ENCODE measurements at regions not wholly inside any gene's neighbourhood (a gene's known extent, or its start where the extent isn't known, plus 50 kb on each side); places are given as distances from the start of the nearest gene placed in this dataset.

DNA sequence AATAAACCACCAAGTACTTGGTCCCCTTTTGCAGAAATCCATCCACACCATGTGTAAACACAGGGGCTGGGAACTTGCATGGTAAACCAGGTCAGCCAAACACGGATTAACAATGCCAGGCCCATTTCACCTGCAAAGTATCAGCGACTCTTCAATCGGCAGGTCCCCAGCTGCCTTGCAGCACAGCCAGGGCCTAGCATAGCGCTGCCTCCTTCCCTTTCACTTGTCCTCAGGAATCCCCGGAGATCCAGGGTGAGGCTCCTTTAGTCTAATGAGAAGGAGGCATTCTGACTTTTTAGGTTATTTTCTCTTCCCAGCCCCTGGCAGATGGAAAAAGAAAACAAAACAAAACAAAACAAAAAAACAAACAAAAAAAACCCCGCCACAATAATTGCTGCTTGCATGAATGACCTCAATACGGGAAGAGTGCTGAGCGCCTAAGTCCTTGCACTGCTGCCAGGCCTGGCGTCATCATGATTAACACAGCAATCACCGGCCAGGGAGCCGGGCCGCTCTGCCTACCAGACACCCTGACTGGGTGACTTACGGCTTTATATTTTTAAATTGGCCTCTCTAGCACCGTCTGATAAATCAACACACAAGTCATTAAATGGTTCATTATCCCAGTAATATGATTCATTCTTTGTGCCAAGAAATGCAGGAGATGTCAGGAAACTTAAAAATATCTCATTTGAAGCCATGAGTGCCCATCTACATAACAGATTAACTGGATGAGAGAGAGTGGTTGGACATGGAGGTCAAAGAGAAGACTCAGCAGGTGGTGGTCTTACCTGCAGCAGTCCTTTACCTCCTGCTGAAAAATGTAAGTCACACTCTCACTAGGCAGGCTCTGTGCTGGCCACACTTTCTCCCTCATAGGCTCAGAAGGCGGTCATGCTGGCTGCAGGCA, 692.7 kb downstream of the UQCRFS1 start:
- Mint-ChIP-seq H3K4me3 (no peak overlapping the region), H3K36me3 (ENCODE audit: low read depth) (no peaks in the 10 kb centered on the region), H3K27me3 (ENCODE audit: low read depth) (no peaks in the 10 kb centered on the region), H3K27ac (no peak overlapping the region), H3K4me1 (ENCODE audit: low read depth) (no peaks in the 10 kb centered on the region), H3K9me3 (peaks cover 3% of the 10 kb centered on the region)
- DNase-seq (ENCODE audit: low spot score): no peak

DNA sequence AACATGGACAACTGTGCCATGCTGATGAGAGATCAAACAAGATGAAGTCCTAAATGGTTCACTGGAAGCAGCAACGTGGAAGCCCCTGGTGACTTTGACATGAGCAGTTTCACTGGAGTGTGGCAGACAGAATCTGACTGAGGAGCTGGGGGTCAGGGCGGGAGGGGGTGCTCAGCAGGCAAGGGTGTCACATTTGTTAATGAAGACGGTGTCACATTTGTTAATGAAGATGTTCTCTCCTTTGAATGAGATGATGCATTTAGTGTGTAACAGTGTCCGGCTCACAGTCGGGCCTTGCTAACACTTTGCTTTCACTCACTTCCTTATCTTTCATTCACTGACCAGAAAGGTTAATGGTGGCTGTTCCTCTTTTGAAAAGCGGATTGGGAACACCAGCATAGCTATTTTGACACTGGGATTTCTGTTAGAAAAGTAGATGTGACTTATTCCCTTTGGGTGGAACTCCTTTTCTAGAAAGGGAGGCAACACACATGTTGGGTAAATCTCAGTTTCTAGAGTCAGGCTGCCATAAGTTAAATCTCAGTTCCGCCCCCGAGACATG, 693.7 kb downstream of the UQCRFS1 start:
- no peak for DNase-seq (ENCODE audit: low spot score)
- peaks cover 3% of the 10 kb centered on the region for H3K9me3 Mint-ChIP-seq
- H3K4me1 Mint-ChIP-seq (ENCODE audit: low read depth): no peaks in the 10 kb centered on the region
- H3K4me3 Mint-ChIP-seq: no peak overlapping the region
- H3K36me3 Mint-ChIP-seq (ENCODE audit: low read depth): no peaks in the 10 kb centered on the region
- H3K27ac Mint-ChIP-seq: no peak overlapping the region
- no peaks in the 10 kb centered on the region for H3K27me3 Mint-ChIP-seq (ENCODE audit: low read depth)

DNA sequence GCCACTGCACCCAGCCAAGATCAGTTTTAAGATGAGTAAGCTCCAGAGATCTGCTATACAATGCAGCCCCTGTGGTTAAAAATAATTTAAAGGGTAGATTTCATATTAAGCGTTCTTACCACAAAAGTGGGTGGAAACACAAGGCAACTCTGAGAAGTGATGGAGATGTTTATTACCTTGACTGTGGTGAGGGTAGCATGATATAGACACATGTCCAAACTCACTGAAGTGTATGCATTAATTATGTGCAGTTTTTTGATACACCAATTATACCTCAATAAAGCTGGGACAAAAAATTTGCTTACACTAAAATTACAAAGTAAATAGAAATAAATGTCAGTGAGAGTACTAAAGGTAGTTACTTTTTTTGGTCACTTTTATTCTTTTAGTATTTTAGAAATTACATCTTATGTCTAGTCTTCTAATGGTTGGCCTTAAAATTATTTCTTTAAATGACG, 696.5 kb downstream of the UQCRFS1 start:
- Mint-ChIP-seq H3K4me3 (no peak overlapping the region), H3K27me3 (ENCODE audit: low read depth) (no peaks in the 10 kb centered on the region), H3K36me3 (ENCODE audit: low read depth) (no peaks in the 10 kb centered on the region), H3K27ac (no peak overlapping the region), H3K4me1 (ENCODE audit: low read depth) (no peaks in the 10 kb centered on the region), H3K9me3 (no peaks in the 10 kb centered on the region)
- no peak for DNase-seq (ENCODE audit: low spot score)

DNA sequence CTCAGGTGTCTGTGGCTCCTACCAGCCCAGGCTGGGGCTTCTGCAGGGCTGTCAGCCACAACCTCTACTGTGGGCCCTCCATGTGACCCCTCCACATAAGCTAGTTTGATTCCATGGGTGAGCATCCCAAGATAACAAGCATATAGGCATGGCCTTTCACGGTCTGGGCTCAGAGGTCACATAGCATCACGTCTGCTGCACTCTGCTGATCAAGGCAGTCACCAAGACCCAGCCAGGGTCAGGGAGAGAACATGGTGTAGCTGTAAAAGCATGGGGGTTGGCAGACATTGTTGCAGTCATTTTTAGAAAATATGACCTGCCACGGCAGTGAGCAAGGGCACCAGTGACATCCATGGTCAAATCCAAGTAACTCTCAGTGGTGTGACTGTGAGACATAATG, 698.8 kb downstream of the UQCRFS1 start:
- Mint-ChIP-seq H3K4me3 (no peak overlapping the region), H3K27ac (no peak overlapping the region), H3K27me3 (ENCODE audit: low read depth) (no peaks in the 10 kb centered on the region), H3K36me3 (ENCODE audit: low read depth) (no peaks in the 10 kb centered on the region), H3K9me3 (no peaks in the 10 kb centered on the region), H3K4me1 (ENCODE audit: low read depth) (no peaks in the 10 kb centered on the region)
- DNase-seq (ENCODE audit: low spot score): no peak

DNA sequence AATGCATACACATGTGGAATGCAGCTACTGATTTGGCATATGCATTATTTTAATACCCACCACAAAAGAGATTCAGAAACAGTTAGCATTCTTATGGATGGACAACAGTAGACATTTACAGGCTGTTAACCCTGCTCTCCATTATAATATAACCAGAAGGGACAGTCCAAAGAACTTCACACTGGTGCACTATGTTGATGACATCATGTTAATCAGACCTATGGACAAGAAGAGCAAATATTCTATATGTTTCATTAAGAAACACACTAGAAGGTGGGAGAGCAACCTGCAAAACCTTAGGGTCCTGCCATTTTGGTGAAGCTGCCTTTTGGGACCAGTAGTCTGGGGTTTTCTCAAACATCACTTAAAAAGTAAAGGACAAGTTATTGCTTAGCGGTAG, 701.3 kb downstream of the UQCRFS1 start:
- no peaks in the 10 kb centered on the region for H3K36me3 Mint-ChIP-seq (ENCODE audit: low read depth)
- H3K27ac Mint-ChIP-seq: no peak overlapping the region
- H3K27me3 Mint-ChIP-seq (ENCODE audit: low read depth): no peaks in the 10 kb centered on the region
- no peak for DNase-seq (ENCODE audit: low spot score)
- H3K4me3 Mint-ChIP-seq: no peak overlapping the region
- no peaks in the 10 kb centered on the region for H3K9me3 Mint-ChIP-seq
- H3K4me1 Mint-ChIP-seq (ENCODE audit: low read depth): no peaks in the 10 kb centered on the region

DNA sequence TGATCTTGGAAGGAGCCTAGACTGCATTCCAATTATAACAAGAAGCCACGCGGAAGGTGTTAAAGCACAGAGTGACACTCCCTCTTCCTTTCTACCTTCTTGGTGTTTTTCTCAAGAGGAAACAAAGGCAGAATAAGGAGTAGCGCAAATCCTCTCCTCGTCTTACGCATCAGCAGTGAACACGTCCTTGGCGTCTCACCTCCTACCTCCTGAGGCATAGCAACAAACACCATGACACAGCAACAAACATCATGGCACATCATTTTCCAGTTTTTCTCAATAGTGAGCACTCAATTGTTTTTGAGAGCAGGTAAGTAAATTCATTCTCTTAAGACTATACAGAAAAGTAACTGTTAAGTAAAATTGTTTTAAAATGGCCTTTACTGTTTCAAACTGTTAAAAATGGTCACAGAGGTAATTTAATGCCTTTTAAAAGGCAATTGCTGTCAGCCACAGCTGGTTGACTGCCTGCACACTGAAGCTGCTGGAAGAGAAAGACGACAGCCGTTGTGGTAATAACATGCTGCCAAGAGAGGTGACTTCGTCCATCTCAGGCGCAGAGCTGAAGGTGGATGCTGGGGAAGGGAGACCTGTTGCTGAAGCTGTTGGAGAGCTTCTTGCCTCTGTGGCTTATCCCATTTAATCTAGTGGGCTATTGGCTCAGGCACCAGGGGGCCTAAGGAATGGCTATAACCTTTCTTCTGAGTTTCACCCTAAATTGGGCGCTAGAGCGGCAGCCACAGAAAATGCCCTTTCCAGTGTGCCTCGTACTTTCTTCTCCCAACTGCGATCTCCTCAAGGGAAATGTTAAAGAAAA, 703.7 kb downstream of the UQCRFS1 start:
- H3K27ac Mint-ChIP-seq: no peak overlapping the region
- no peaks in the 10 kb centered on the region for H3K9me3 Mint-ChIP-seq

DNA sequence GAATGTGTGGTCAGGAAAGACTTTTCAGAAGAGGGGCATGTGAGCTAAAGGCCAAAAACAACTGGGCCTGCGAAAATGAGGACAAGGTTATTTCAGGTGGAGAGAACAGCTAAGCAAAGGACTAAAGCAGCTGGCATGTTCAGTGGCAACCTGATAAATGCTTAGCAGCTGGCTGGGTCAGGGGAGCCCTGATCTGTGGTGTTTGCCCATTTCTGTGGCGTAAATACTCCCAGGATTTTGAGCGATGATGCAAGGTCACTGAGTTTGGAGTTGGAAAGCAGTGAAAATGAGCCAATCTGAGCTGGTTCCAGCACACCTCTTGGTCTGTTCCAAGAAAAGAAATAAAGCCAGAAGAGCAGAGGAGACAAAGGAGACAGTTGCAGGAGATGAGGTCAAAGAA, 704.3 kb downstream of the UQCRFS1 start:
- no peak overlapping the region for H3K4me3 Mint-ChIP-seq
- no peak for DNase-seq (ENCODE audit: low spot score)
- no peaks in the 10 kb centered on the region for H3K27me3 Mint-ChIP-seq (ENCODE audit: low read depth)
- H3K4me1 Mint-ChIP-seq (ENCODE audit: low read depth): no peaks in the 10 kb centered on the region
- H3K36me3 Mint-ChIP-seq (ENCODE audit: low read depth): no peaks in the 10 kb centered on the region
- no peaks in the 10 kb centered on the region for H3K9me3 Mint-ChIP-seq
- no peak overlapping the region for H3K27ac Mint-ChIP-seq

More for the DNA sequence above, 703.7 kb downstream of the UQCRFS1 start:
- H3K27me3 Mint-ChIP-seq (ENCODE audit: low read depth): no peaks in the 10 kb centered on the region
- no peak for DNase-seq (ENCODE audit: low spot score)
- H3K4me1 Mint-ChIP-seq (ENCODE audit: low read depth): no peaks in the 10 kb centered on the region
- no peak overlapping the region for H3K4me3 Mint-ChIP-seq
- H3K36me3 Mint-ChIP-seq (ENCODE audit: low read depth): no peaks in the 10 kb centered on the region

DNA sequence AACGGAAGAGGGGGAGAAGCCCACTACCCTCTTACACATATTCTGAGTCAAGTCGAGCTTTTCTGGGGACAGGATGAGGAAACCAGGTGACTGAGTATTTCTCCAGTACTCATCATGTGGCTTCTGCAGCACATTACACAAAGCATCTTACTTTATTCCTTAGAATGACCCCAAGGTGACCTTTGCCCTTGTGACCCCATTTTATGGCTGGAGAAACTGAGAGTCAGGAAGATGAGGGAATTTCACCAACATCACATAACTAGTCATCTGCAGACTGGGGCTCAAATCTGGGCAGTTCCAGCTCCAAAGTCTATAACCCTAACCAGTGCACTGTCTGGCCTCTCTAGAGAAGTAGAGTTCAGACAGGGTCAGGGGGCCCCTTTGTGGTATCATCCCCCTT, 707.0 kb downstream of the UQCRFS1 start:
- DNase-seq (ENCODE audit: low spot score): no peak
- H3K4me3 Mint-ChIP-seq: no peak overlapping the region
- no peaks in the 10 kb centered on the region for H3K9me3 Mint-ChIP-seq
- peaks cover 6% of the 10 kb centered on the region for H3K4me1 Mint-ChIP-seq (ENCODE audit: low read depth)
- no peaks in the 10 kb centered on the region for H3K27me3 Mint-ChIP-seq (ENCODE audit: low read depth)
- H3K36me3 Mint-ChIP-seq (ENCODE audit: low read depth): no peaks in the 10 kb centered on the region
- no peak overlapping the region for H3K27ac Mint-ChIP-seq

DNA sequence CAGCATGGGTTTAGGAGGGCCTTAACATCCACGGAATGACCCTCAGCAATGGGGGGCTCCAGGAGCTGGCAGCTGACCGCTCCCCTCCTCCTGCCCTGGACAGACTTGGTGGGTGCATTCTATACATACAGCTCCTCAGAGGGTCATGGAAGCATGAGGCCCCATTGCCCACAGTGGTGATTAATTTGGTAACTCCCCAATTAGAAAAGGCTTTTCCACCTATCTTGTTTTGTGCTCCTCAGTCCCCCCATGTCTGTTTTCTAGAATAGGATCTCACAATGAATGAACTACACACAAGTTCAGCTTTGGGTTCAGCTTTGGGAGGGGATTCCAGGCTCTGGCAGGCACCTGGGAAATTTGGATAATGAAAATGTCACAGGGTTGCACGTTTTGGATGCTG, 707.8 kb downstream of the UQCRFS1 start:
- no peaks in the 10 kb centered on the region for H3K9me3 Mint-ChIP-seq
- H3K4me1 Mint-ChIP-seq (ENCODE audit: low read depth): peaks cover 6% of the 10 kb centered on the region
- no peak overlapping the region for H3K27ac Mint-ChIP-seq
- no peaks in the 10 kb centered on the region for H3K27me3 Mint-ChIP-seq (ENCODE audit: low read depth)
- H3K4me3 Mint-ChIP-seq: no peak overlapping the region
- no peak for DNase-seq (ENCODE audit: low spot score)
- H3K36me3 Mint-ChIP-seq (ENCODE audit: low read depth): no peaks in the 10 kb centered on the region

DNA sequence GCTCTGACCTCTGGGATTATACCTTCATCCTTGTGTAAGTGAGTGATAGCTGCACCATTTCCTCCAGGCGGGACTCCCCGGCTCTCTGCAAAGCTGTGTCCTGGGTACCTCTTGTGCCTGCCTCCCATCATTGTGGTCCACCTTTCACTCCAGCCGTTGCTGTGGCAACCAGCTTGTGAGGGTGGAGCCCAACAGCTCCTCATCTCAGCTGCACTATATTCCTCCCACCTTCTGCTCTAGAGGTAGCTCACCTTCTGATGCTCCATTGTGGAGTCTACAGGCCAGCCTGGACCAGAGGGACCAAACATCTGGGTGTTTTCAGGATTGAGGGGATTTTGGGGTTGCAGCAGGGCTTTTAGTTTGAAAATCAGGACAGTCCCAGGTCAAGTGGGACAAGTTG, 708.2 kb downstream of the UQCRFS1 start:
- Mint-ChIP-seq H3K36me3 (ENCODE audit: low read depth) (no peaks in the 10 kb centered on the region), H3K9me3 (no peaks in the 10 kb centered on the region), H3K27me3 (ENCODE audit: low read depth) (no peaks in the 10 kb centered on the region), H3K27ac (no peak overlapping the region), H3K4me1 (ENCODE audit: low read depth) (peaks cover 6% of the 10 kb centered on the region), H3K4me3 (no peak overlapping the region)
- no peak for DNase-seq (ENCODE audit: low spot score)

DNA sequence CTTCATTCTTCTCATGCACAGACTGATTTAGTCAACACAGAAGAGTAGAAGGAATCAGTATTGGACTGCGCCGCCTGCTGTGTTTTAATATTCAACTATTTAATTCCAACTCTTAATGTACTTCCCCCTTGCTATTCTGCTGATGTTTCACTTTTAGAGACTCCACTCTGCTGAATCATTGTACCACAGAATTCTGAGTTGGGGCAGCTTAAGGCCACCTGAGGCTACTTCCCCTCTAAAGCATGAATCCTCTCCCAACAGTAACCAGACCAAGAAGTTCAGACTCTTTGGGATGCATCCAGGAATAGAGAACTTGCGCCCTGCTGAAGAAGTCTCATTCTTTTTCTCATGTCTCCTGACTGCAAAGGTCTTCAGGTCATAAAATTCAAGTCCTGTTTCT, 708.8 kb downstream of the UQCRFS1 start:
- Mint-ChIP-seq H3K27me3 (ENCODE audit: low read depth) (no peaks in the 10 kb centered on the region), H3K27ac (no peak overlapping the region), H3K4me3 (no peak overlapping the region), H3K9me3 (no peaks in the 10 kb centered on the region), H3K36me3 (ENCODE audit: low read depth) (no peaks in the 10 kb centered on the region), H3K4me1 (ENCODE audit: low read depth) (peaks cover 6% of the 10 kb centered on the region)
- no peak for DNase-seq (ENCODE audit: low spot score)

DNA sequence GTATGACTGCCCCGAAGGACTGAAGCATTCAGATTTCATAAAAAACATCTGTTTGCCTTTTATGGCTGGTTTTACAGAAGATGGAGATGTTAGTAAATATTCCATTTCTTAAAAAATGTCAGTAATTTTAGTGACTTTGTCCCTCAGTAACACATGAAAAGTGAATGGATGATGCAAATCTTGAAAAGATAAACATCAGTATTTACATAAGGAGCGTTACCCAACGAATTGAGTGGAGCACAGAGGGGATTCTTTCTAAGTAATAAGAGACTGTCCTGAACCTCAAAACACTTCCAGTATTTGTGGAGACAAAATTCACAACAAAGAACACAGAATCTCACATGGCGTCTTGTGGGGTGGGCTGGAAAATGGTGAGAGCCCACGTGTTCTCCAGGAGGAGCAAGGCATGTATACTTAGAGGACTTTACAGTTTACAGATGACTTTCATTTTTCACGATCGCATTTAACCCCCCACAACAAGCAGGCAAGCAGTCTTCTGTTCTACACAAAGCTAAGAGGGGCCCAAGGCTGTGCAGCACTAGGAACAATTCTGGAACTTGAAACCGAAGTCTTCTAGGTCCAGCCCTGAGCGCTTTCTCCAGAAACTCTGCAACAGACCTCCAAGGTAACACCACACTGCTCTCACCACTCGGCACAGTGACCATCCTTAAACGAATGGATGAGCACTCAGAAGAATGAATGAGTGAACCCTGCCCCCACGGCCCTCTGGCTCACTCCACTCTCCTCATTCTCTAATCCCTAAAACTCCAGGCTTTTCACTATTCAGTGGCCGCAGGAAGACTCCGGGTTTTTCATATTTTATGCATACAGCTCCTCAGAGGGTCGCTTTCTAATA, 709.8 kb downstream of the UQCRFS1 start:
- Mint-ChIP-seq H3K4me3 (no peak overlapping the region), H3K9me3 (no peaks in the 10 kb centered on the region), H3K27me3 (ENCODE audit: low read depth) (no peaks in the 10 kb centered on the region), H3K27ac (no peak overlapping the region), H3K36me3 (ENCODE audit: low read depth) (no peaks in the 10 kb centered on the region), H3K4me1 (ENCODE audit: low read depth) (peaks cover 6% of the 10 kb centered on the region)
- DNase-seq (ENCODE audit: low spot score): no peak

DNA sequence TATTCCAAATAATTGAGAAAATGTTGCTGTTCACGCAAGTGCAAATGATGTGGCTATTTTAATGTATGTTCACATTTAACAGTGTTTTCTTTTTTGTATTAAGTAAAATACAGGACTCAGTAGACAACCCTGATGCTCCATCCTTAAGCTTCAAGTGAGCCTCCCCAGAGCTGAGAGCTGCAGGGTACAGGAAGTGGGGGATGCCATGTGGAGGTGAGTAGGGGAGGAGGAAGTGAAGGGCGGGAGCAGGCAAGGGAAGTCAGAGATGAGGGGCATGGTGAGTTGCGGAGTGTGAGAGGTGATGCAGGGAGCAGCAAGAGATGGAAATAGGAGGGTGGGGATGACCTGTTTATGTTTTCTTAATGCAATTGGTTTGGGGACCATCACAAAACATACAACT, 711.0 kb downstream of the UQCRFS1 start:
- H3K4me1 Mint-ChIP-seq (ENCODE audit: low read depth): peaks cover 6% of the 10 kb centered on the region
- H3K27ac Mint-ChIP-seq: no peak overlapping the region

More for the DNA sequence above, 711.0 kb downstream of the UQCRFS1 start:
- no peak overlapping the region for H3K4me3 Mint-ChIP-seq
- DNase-seq (ENCODE audit: low spot score): no peak
- no peaks in the 10 kb centered on the region for H3K27me3 Mint-ChIP-seq (ENCODE audit: low read depth)
- H3K9me3 Mint-ChIP-seq: no peaks in the 10 kb centered on the region
- no peaks in the 10 kb centered on the region for H3K36me3 Mint-ChIP-seq (ENCODE audit: low read depth)
